ENCODE measurements at regions not wholly inside any gene's neighbourhood (a gene's known extent, or its start where the extent isn't known, plus 50 kb on each side); places are given as distances from the start of the nearest gene placed in this dataset.

GRCh38 chr2:33890686-33891085 lies 291.6 kb upstream of the FAM98A start:
- Histone ChIP-seq H3K9ac (ENCODE audit: low read length) (no peak overlapping the region), H3K36me3 (ENCODE audit: low read length) (no peaks in the 10 kb centered on the region), H4K20me1 (ENCODE audit: low read depth, low read length) (no peaks in the 10 kb centered on the region), H3K27ac (ENCODE audit: low read depth, low read length) (no peak overlapping the region), H2AFZ (ENCODE audit: low read depth, low read length, severe bottlenecking) (no peak overlapping the region), H3K4me2 (ENCODE audit: low read depth, low read length, poor library complexity, severe bottlenecking) (no peak overlapping the region), H3K9me2 (replicated peaks; ENCODE audit: insufficient read depth, low read length) (no peaks in the 10 kb centered on the region), H3K4me3 (ENCODE audit: insufficient read depth, low read length, poor library complexity, severe bottlenecking) (no peak overlapping the region), H3K79me2 (ENCODE audit: insufficient read depth, low read length) (no peaks in the 10 kb centered on the region), H3K9me3 (ENCODE audit: insufficient read depth, low read length) (no peaks in the 10 kb centered on the region), H3F3A (ENCODE audit: insufficient read depth) (no peaks in the 10 kb centered on the region), H3K27me3 (ENCODE audit: low read length) (no peaks in the 10 kb centered on the region)
- TF ChIP-seq EZH2phosphoT487 (conservative IDR thresholded peaks at IDR 0.05; ENCODE audit: low read length) (no peak), CTCF (IDR thresholded peaks at IDR 0.05; ENCODE audit: insufficient read depth, low read length, poor library complexity, severe bottlenecking) (no peak)

GRCh38 chr2:33877348-33878016 lies 278.4 kb upstream of the FAM98A start:
- Histone ChIP-seq H3K27me3 (ENCODE audit: low read length) (no peaks in the 10 kb centered on the region), H3K9me3 (ENCODE audit: insufficient read depth, low read length) (no peaks in the 10 kb centered on the region)

GRCh38 chr2:33873076-33873605 lies 274.0 kb upstream of the FAM98A start:
- H3K4me2 ChIP-seq (ENCODE audit: low read depth, low read length, poor library complexity, severe bottlenecking) = no peak overlapping the region

More at GRCh38 chr2:33877348-33878016, 278.4 kb upstream of the FAM98A start:
- no peak overlapping the region for H3K4me2 ChIP-seq (ENCODE audit: low read depth, low read length, poor library complexity, severe bottlenecking)
- H4K20me1 ChIP-seq (ENCODE audit: low read depth, low read length) = no peaks in the 10 kb centered on the region
- no peak overlapping the region for H3K27ac ChIP-seq (ENCODE audit: low read depth, low read length)
- no peaks in the 10 kb centered on the region for H3K36me3 ChIP-seq (ENCODE audit: low read length)
- H3F3A ChIP-seq (ENCODE audit: insufficient read depth) = no peaks in the 10 kb centered on the region
- no peak overlapping the region for H3K4me3 ChIP-seq (ENCODE audit: insufficient read depth, low read length, poor library complexity, severe bottlenecking)
- H3K79me2 ChIP-seq (ENCODE audit: insufficient read depth, low read length) = no peaks in the 10 kb centered on the region
- no peaks in the 10 kb centered on the region for H3K9me2 ChIP-seq (replicated peaks; ENCODE audit: insufficient read depth, low read length)
- no peak overlapping the region for H2AFZ ChIP-seq (ENCODE audit: low read depth, low read length, severe bottlenecking)
- TF ChIP-seq CTCF (IDR thresholded peaks at IDR 0.05; ENCODE audit: insufficient read depth, low read length, poor library complexity, severe bottlenecking) (no peak), EZH2phosphoT487 (conservative IDR thresholded peaks at IDR 0.05; ENCODE audit: low read length) (no peak)
- no peak overlapping the region for H3K9ac ChIP-seq (ENCODE audit: low read length)

More at GRCh38 chr2:33873076-33873605, 274.0 kb upstream of the FAM98A start:
- H2AFZ ChIP-seq (ENCODE audit: low read depth, low read length, severe bottlenecking) = no peak overlapping the region
- no peak overlapping the region for H3K27ac ChIP-seq (ENCODE audit: low read depth, low read length)
- TF ChIP-seq CTCF (IDR thresholded peaks at IDR 0.05; ENCODE audit: insufficient read depth, low read length, poor library complexity, severe bottlenecking) (no peak), EZH2phosphoT487 (conservative IDR thresholded peaks at IDR 0.05; ENCODE audit: low read length) (no peak)
- H3K79me2 ChIP-seq (ENCODE audit: insufficient read depth, low read length) = no peaks in the 10 kb centered on the region
- H3K9ac ChIP-seq (ENCODE audit: low read length) = no peak overlapping the region
- H3K36me3 ChIP-seq (ENCODE audit: low read length) = no peaks in the 10 kb centered on the region
- H3K27me3 ChIP-seq (ENCODE audit: low read length) = no peaks in the 10 kb centered on the region
- H3F3A ChIP-seq (ENCODE audit: insufficient read depth) = no peaks in the 10 kb centered on the region
- H3K9me3 ChIP-seq (ENCODE audit: insufficient read depth, low read length) = no peaks in the 10 kb centered on the region
- H3K4me3 ChIP-seq (ENCODE audit: insufficient read depth, low read length, poor library complexity, severe bottlenecking) = no peak overlapping the region
- no peaks in the 10 kb centered on the region for H3K9me2 ChIP-seq (replicated peaks; ENCODE audit: insufficient read depth, low read length)
- H4K20me1 ChIP-seq (ENCODE audit: low read depth, low read length) = no peaks in the 10 kb centered on the region

Data from SU-DHL-6 (cell line).